GM20431 (cell line): ENCODE measurements at regions not wholly inside any gene's neighbourhood (a gene's known extent, or its start where the extent isn't known, plus 50 kb on each side); places are given as distances from the start of the nearest gene placed in this dataset.

Experiments used
- in situ Hi-C: fragments of 300-500 bp; cut with MseI, MboI; formaldehyde crosslinking; loops from one replicate; pipeline ENCODE4 v1.15.0; 2020; ENCODE audit warnings: low sequenced_read_pairs; ENCODE audit not compliant: unreplicated experiment

DNA sequence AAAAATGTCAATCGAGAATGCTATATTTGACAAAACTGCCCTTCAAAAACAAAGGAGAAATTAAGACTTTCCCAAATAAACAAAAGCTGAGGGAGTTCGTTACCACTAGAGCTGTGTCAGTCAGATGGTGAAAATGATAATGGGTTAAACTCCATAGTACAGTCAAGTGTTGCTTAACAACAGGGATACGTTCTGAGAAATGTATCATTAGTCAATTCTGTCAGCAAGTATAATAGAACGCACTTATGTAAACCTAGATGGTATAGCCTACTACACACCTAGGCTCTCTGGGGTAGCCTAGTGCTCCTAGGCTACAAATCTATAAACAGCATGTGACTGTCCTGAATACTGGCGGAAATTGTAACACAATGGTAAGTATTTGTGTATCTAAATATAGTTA is 138.7 kb downstream of the DRD1 start:
- in situ Hi-C loops, result no loop called here

DNA sequence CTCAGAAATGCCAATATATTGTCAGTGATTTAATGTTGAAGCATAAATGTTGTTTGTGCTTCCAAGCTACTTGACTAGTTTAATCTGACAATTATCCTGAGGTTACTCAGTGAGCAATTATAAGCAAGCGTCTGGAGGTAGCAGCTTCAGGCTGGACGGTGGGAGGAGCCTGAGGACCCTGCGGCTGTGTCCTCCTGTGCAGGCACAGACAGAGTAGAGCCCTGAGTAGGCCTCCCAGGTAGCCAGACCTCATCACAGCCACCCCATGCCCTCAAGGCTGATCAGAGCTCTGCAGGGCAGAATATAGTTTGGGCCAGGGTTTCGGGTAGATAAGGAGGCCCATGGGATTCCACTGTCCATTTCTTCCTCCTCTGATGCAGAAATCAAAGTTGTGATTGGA is 153.6 kb downstream of the DRD1 start:
- in situ Hi-C loops, result no loop called here

DNA sequence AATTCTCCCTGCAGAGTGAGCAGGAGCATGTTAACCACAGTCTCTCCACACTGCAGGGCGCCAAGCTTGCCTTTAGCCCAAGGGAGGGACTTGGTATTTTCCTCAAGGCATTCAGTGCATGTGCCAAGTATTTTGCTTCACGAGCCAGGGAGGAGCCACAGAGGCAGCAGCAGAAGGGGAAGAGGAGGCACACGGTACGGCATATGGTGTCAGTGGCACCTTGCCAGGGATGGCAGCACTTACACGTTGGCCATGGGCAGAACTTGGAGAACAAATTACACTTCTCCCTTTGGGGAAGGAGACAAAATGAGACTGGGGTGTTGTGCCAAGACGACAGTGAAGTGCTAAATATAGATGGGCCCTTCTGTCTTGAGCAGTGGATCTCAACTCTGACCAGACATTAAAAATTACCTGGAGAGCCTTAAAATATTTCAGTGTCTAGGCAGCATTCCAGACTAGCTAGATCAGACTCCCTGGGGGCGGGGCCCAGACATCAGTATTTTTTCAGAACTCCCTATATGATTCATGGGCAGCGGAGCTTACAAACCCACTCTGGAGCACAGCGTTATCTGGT is 155.8 kb downstream of the DRD1 start:
- in situ Hi-C loops, result no loop called here

DNA sequence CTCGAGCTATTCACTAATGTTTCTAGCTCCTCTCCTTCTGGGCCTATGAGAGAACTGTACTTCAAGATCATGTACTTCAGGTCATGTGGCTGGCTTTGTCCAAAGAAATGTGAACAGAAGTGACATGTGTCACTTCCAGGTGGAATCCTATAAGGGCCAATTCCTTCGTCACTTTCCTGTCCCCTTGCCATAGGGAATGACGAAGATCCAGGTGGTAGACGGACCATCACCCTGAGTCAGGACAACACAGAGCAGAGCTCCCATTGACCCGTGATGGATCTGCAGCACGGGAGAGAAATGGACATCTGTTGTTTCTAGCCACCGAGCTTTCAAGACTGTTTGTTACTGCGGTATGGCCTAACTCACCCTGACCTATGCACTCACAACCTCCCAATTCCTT is 157.0 kb downstream of the DRD1 start:
- in situ Hi-C loops, result no loop called here

DNA sequence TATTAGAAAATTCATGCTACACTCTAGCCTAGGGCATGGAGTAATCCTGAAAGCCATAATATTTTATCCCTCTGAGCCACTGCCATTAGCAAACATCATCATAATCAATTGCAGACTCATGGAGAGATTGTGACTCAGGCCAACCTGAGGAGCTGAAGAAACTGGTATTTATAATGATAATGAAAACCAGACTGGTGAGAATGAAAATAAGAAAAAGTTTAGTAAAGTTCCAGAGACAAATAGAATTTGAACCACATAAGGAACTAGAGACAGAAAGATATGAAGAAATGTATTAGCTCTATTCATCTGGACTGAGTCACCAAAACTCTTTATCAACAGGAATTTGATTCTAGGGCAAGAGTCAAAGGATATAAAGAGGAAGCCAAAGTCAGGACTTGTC is 158.7 kb downstream of the DRD1 start:
- in situ Hi-C loops, result no loop called here

DNA sequence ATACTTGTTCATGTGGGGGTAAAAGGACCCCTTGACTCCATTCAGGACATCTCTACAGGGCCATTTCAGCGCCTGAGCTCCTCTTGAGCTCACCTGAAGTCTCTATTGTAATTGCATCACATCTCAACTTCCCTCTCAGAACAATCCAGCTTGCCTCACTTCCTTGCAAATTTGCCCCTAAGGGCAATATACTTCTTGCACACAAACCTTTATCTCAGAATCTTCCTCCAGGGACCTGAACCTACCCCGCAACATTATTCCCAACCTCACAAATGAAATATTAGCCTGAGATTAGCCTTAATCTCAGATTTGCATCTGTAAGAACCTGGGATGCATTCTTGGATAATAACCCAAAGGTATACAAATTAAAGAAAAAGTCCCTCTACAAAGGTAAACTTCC is 159.2 kb downstream of the DRD1 start:
- in situ Hi-C loops, result no loop called here

DNA sequence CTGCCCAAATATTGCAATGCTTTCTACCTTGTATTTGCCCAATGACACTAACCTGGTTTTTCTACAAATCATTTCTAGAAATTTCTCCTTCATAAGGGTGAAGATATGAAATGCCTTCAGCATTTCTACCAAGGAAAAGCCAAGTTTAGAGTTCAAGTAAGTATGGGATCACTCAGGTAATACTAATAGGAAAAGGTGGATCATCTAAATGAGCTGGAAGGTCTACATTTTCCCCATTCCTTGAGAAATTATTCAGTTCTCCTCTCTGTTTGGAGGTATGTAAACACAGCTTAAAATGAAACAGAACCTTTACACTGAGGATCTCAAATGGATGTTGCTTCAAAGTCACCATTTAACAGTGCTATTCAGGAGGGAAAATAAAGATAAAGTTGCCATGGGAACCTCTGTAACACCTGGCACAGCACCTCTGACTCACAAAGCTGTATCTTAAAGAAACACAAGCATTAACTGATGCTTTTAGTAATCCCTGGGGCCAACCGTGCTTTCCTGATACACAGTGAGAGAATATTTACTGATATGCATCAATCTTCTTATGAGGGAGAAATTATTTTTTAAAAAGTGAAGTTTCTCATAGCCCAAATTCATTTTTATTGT is 161.3 kb downstream of the DRD1 start:
- in situ Hi-C loops, result no loop called here

DNA sequence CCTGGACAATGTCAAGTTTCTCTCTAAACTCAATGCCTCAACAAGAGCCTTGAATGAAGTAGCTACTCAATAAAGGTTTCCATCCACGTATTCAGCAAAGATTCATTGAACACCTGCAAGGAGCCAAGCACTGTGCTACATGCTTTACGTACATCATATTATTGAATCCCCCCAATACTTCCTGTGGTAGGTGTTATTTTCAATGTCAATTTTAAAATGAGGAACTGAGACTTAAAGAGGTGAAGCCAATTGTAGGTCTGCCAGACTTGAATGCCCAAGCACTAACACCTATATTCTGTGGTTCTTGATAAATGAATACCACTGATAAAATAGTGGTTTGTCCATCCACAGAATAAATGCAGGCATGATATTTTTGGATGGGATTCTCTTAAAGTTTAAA is 162.3 kb downstream of the DRD1 start:
- in situ Hi-C loops, result no loop called here

DNA sequence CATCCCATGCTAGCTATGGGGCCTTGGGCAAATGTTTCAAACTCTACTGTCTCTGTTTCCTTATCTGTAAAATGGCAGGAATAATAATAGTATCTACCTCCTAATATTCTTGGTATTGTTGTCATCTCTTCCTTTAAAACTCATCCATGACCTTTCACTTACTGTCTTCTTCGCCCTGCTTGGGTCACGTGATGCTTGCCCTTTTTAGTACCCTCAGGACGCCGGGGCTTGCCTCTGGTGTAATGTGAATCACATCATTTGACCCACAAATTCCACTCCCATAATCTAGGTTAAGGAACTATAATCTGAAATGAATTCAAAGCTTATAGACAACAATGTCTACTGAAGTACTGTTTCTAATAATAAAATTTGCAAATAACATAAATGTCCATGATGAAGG is 162.7 kb downstream of the DRD1 start:
- in situ Hi-C loops, result no loop called here

DNA sequence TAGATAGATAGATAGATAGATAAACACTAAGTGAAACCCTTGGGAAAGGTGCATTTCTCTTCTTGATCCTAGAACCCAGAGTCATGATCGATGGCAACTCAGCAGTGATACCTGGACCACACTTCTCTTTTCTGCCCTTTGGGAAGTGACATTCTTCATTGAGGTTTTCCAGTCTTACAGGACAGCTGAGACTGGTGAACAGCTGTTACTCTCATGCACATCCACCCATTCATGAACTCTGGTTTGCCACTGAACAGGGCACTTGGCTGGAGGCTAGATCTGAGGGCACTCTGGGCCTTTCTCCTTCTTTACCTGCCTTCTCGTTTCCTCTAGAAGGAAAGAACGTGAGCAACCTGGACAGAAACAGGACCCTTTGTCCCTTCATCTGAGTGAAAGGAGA is 164.5 kb downstream of the DRD1 start:
- in situ Hi-C loops, result no loop called here

DNA sequence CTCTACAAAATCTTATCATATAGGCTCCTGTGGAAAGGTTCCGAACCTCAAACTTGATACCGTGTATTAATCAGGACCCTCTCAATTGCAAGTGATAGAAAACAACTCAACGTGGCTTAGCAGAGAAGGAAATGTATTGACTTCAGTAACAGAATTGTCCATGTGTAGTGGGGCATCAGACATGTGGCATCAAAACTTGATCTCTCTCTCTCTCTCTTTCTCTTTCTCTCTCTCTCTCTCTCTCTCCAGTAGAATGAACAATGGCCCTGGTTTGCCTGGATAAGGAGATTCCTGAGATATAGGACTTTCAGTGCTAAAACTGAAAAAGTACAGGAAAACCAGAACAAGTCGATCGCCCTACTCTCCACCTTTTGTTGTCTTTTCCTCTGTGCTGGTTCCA is 168.2 kb downstream of the DRD1 start:
- in situ Hi-C loops, result no loop called here

DNA sequence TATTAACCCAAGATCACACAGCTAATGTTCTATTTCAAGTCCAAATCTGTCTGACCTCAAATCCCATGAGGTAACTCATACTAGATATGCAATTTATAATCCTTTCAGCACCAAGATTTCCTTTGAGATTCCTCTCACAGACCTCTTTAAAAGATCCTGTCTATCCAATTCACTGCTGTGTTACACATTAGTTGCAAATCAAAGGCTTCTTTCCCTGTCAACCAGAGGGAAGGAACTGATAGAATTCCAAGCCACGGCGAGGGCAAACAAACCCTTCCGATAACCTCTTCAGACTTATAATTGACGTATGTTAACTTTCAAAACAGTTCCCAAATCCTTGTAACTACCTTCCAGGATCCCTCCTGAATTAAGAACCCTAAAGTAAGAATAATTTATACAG is 168.9 kb downstream of the DRD1 start:
- in situ Hi-C loops, result no loop called here

DNA sequence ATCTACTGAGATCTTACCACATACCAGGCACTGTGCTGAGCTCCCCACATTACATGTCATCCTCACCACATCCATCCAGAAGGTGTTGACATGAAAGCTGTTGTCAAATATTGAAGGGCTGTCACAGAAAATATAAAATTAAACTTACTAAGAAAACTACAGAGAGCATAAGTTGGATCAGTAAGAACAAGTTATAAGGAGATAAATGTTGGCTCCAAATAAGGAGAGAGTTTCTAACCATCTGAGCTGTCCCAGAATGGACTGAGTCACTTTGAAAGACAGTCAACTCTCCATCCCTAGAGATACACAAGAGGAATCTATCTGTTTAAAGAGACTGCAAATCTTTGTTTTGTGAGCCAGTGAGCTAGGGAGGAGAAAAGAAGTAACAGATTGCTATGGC is 169.8 kb downstream of the DRD1 start:
- in situ Hi-C loops, result no loop called here

DNA sequence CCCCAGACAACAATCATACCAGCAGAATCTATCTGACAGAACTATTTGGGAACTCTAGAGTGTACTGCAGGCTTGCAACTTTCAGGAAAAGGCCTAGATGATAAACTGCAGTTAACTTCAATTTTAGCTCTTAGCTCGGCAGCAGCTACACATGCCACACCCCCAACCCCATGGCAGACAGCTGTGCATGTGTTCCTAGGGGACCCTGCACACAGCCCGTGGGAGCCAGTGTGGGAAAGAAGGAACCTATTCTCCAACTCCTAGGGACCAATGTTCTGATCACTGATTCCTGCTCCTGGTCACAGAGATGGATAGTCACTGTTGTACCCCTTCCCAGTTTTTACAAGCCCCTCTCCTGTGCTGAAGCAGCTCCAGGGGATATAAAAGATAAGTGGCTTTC is 179.6 kb downstream of the DRD1 start:
- in situ Hi-C loops, result no loop called here

DNA sequence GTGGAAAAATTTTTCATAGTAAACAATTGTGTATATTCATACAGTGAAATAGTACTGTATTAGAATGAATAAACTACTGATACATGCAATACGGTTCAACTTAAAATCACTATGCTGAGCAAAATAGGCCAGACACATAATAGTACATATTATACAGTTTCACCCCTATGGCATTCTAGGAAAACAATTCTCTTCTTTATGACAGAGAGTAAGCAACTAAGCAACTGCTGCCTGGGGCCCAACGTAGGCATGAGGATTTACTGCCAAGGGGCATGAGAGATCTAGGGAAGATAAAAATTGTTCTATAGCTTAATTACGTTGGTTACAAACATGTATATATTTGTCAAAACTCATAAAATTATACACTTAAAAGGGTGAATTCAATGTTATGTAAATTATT is 180.2 kb downstream of the DRD1 start:
- in situ Hi-C loops, result no loop called here

DNA sequence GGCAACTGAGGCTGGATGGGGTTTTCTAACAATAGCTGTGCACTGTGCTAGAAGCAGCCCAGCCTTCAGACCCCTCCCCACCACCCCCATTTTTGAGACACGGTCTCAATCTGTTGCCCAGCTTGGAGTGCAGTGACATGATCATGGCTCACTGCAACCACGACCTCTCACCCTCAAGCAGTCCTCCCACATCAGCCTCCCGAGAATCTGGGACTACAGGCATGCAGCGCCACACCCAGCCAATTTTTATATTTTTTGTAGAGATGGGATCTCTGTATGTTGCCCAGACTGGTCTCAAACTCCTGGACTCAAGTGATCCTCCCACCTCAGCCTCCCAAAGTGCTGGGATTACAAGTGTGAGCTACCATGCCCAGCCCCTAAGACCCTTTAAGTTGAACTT is 182.5 kb downstream of the DRD1 start:
- in situ Hi-C loops, result no loop called here

DNA sequence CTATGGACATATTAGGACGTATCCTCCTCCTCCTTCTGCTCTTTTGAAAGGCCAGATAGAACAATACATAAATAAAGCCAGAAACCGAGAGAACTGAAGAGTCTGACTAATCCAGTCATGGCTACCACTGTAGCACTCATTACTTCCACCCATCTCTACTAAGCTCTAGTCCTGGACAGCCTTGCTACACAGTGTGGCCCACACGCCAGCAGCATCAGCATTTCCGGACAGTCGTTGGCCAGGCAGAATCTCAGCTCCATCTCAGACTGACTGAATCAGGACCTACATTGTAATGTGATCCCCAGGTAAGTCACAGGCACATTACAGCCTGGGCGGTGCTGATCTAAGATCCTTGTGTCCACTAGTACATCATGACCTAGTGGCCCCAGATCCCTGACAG is 182.9 kb downstream of the DRD1 start:
- in situ Hi-C loops, result no loop called here

DNA sequence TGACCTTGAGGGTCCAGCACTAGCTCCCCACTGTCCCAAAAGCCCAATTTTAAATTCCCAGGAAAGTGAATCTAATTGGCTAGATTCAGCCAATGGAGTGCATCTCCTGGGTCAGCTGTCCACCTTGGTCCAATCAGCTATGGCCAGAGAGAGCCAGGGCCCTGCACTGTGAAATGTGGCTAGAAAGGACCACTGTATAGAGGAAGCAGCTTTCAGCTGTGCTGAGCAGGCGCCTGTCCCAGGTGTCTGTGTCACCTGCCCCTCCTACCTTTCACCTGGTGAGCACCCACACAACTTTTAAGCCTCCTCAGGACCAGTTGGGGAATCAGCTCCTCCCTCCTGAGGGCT is 186.2 kb downstream of the DRD1 start:
- in situ Hi-C loops, result no loop called here

DNA sequence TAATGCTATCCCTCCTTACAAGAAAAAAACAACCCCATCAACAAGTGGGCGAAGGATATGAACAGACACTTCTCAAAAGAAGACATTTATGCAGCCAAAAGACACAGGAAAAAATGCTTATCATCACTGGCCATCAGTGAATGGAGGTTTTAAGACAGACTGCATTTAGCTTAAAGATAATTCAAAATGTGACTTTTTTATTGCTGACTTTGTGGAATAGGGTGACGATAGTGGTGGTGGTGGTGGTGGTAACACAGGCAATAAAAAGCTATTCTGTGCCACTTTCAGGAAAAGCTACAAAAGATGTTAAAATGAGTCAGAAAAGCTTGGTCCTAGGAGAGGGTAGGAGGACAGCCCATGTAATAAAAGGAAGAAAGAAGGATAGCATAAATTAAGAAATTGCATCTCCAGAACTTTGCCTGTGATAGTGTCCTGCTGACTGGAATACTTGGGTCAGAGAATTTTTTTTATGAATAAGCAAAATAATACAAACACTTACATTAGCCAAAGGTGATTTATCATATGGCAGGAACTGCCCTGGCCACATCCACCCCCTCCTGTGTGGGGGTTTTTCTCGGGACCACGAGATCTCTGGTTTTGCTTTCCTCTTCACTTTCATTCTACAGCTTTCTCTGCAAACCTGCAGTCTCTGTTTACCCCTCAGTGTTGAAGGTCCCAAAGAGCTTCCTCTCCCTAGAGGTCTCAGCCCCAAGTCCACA is 186.7 kb downstream of the DRD1 start:
- in situ Hi-C loops, result no loop called here

DNA sequence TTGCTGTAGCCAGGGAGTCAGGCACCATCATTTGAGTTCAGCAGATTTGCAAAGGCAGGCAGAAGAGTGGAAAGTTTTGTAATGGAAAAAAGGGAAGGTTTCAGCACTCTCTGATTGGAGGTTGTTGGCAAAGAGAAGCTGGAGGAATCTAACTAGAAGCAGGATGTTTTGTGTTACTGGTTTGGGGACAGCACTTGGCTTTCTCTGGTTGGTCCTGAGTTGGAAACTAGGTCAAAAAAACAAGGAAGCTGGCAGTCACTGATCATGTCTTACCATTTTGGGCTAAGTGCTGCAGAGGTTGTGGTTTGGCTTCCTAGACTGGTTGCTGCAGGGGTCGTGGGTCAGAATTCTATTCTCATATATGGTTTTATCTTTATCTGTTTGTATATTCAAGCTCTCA is 189.8 kb downstream of the DRD1 start:
- in situ Hi-C loops, result no loop called here

DNA sequence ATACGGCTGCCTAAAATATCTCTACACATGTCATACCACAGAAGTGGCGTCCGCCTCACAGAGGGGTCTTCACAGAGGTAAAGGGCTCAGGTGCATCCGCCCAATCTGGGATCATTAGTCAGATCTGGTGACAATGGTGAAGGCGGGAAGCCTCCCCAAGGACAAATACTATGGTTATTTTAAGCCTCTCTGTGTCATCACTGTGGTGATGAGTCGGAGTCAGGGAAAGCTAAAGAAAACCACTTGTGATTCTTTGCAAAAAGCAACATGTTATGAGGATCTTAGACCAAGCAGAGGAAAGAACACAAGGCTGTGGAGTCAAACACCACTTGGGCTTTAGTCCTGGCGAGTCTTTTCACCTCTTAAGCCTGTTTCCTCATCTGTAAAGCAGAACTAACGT is 190.4 kb downstream of the DRD1 start:
- in situ Hi-C loops, result no loop called here

DNA sequence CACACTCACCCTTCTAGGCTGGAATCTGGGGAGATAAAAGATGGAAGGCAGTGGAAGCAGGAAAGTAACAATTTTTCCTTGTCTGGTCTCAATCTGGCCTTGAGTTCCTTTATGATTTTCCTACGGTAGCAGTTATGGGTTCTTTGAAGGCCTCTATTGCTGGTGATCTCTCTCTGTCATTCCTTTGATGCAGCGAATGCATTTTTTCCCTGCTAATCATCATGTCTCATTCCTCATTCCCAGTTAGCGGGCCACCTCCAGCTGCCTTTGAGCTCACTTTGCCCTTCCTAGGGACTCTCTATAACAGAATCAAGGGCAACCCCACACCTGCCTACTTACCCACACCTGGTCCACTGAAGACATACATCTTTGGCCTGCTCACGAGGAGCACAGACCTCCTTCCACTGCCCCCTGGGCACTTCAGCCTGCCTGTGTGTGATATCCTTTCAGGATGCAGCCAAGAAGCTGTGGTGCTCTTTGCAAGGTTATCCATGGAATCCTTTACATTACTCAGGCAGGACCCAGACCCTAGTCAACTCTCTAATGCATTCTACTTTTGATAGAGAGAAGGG is 191.7 kb downstream of the DRD1 start:
- in situ Hi-C loops, result no loop called here
